GM19351 (cell line): ENCODE measurements at regions not wholly inside any gene's neighbourhood (a gene's known extent, or its start where the extent isn't known, plus 50 kb on each side); places are given as distances from the start of the nearest gene placed in this dataset.
"Not testable (repeated sequence)": the region's sequence is repeated elsewhere in the genome, so short reads cannot be mapped to it uniquely, and the experiment has no call there.

ENCODE experiments used
- ATAC-seq: cut with Tn5 transposase; IDR thresholded peaks from one replicate; pipeline ENCODE4 v1.9.1; 2021; ENCODE audit warnings: mild to moderate bottlenecking, moderate library complexity; ENCODE audit not compliant: unreplicated experiment

GRCh38 chrX:150234126-150234525, 129.0 kb upstream of the MAMLD1 start:
- no peak for ATAC-seq

DNA sequence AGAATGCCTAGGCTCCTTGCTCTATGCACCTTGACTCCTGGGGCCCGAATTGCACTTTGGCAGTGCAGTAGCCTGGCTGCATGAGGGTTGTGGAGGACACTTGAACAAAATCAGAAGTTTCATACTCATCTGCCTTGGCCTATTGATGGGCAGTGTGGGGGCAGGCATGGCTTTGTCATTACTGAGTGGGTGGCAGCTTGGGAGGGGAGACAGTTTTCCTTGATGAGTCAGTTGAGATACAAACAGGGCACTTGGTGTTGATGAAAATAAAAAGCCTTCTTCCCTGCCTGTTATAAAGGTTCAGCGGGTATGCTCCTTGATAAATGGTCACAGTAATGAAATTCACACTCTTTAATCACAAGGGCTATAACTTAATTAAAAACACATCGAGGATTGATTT, 126.8 kb upstream of the MAMLD1 start:
- ATAC-seq: no peak

DNA sequence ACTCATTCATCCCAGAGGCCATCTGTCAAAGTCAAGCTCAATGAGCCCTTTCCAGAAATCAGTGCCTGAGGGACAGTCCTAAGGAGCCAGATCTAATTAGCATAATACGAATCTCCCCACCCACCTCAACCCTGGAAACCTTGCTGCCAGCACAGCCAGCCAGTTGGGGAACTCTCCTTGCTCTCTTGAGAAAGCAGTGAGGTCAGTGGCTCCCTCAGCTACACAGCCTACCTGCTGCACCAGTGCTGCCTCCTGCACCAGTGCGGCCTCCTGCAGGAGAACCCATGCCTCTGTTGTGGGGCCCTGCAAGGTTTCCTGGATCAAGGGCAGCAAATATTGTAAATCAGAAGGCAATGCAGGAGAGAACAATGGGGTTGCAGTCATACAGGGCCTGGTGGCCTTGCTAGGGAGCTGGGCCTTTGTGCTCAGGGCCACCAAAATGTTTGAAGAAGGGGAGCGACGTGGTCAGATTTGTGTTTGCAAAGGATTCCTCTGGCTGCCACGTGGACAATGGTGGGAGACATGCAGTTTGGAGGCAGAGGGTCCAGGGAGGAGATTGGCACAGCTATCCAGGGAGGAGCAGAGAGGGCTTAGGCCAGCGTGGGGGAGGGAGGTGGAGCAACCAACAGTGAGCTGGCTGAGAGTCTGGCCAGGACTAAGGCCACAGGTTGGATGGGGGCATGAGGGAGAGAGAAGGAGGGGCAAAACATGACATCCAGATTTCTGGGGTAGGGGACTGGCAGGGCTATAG, 124.3 kb upstream of the MAMLD1 start:
- ATAC-seq: no peak

DNA sequence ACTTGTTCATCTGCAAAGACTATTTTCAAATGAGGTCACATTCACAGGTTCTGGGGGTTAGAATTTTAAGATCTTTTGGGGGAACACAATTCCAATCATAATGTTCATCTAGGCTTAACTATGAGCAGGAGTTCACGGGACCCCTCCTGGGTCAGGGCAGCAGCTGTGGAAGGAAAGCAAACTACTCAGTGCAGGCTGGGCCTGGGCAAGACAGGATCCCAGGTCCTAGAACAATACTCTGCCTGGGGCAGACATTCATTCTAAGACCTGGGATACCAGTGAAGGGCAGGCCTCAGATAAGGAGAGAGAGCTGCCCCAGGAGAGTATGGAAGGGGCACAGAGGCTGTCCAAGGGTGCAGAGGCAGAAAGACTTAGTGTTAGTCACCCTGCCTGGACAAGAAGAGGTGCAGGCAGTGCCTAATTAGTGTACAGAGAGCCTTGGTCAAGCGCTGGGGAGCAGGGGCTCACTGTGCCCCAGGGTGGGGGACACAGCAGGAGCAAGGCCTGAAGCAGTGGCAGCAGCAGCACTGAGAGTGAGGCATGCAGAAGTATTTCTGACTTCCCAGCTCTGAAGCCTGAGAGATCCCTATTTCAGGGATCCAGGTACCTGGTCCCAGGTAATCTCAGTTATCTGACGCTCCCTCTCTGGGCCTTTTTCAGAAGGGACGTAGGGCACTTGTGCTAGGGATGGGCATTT, 123.0 kb upstream of the MAMLD1 start:
- ATAC-seq: no peak

DNA sequence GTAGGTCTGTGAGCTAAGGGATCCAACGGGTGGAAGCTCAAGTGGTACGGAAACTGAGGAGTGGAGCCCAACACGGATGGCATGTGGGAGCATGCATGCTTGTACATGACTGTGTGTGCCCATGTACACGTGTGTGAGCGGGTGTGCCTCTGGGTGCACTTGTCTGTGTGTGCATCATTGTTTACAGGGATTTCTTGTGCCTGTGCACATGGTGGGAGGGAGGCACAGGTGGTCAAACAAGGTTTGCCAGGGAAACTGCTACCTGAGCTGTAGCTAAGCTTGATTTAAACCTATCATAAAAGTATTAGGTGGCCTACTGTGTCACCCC, 122.5 kb upstream of the MAMLD1 start:
- no peak for ATAC-seq

DNA sequence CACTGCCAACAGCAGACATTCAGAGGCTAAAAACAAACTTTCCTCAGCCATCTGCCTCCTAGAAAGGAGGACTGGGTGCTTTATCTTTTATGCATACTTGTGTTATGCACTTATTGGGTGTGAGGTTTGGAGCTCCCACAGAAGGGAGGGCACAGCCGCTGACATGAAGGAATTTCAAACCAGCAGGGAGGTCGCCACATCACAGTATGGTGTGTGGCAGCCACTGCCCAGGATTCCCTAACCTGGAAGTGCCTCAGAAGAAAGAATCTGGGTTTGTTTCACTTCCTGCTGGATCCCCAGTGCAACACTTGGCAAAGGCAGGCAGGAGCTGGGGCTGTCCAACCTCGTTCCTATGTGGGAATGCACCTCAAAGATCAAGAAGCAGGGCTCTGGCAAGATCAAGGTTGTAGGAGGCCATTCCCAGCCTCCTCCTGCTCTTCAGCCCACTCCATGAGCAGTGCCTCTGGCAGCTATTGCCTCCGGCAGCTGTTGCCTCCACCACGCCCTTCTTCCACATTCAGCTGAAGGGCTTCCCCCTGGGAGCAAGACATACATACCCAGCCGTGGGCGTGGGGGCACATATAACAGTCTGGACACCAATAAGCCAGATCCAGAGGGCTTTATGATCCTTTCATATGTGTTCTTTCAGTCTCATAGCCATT, 109.0 kb upstream of the MAMLD1 start:
- ATAC-seq: no peak

DNA sequence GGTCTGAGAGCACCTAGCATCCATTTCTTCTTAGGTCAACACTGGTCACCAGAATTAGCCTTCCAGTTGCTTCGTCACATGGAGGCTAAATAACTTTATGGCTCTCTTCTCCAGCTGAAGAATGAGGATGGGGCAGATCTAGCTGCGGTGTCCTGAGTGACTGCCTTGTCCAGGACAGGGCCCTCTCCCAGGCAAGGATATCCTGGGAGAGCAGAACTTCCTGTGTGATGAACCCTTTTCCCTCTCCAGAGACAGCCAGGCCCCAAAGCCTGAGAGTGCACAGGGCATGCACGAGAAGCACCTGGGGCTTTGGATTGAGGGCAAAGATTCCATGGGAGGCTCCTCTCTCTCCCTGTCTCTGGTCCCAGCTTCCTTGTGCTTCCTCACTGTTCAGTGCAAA, 108.2 kb upstream of the MAMLD1 start:
- ATAC-seq: no peak

GRCh38 chrX:150255441-150256296, 107.4 kb upstream of the MAMLD1 start:
- ATAC-seq: no peak

GRCh38 chrX:150256297-150256650, 106.8 kb upstream of the MAMLD1 start:
- ATAC-seq: no peak

- no peak for ATAC-seq
Observed at GRCh38 chrX:150257353-150258175, 105.6 kb upstream of the MAMLD1 start.

DNA sequence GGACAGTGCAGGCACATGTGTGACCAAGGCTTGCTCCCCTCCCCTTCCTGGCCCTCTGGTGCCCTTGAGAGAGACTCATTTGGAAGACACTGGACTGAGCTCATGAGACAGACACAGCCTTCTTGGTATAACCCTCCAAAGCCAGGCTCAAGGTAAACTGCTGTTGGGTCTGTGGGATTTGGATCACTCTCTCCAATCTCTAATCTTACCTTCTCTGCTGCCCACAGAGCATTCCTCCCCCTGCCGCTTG, 105.0 kb upstream of the MAMLD1 start:
- ATAC-seq: no peak

- ATAC-seq: no peak
Observed at GRCh38 chrX:150258463-150259430, 104.4 kb upstream of the MAMLD1 start.

GRCh38 chrX:150262456-150262855, 100.7 kb upstream of the MAMLD1 start:
- no peak for ATAC-seq

DNA sequence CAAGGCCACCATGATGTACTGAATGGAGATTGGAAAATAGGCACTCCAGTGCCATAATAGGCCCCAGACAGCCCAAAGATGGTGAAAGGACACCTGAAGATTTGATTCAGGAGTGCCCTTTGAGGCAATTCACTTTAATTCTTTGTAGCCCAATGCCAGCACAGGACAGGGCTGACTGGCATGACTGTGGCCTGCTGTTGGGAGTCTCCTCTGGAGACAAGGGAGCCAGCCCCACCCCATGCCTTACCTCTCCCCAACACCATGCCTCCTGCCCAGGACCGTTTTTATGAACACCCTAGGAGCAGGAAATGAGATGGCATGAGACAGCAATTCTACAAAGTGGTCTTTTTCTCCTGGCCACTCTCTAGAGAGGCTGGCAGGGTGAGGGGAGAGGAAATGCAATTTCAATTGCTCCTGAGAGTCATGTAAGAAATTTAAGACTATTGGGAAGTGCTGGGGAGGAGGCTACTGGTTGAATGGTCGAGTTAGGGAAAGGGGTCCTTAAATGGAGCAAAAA, 94.2 kb upstream of the MAMLD1 start:
- no peak for ATAC-seq

DNA sequence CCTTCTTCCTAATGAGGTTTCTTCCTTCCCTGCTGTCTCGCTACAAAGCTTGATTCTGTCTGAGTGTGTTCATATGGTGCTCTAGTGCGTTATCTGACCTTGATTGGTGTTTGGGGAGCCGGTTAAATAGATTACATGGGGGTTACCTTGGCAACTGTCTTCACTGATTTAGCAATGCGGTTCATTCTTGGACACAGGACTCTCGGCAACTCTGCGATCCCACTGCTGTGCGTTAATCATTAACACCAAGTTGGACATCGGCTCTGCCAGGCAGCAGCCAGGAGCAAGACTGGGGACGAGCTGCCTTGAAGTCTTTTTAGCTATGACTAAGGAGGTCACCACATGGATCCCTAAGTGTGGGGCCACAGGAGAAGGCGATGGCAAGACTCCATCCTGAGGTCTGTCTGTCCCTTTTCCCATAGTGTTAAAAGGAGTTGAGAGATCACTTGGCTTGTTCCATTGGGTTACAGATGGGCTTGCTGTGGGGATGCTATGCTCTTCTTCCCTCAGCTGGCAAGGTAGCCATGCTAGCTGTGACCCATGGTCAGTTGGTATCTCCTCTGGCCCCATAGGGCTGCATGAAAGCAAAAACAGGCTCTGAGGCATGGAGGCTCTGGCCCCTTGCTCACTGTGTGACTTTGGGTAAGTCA, 93.4 kb upstream of the MAMLD1 start:
- no peak for ATAC-seq

DNA sequence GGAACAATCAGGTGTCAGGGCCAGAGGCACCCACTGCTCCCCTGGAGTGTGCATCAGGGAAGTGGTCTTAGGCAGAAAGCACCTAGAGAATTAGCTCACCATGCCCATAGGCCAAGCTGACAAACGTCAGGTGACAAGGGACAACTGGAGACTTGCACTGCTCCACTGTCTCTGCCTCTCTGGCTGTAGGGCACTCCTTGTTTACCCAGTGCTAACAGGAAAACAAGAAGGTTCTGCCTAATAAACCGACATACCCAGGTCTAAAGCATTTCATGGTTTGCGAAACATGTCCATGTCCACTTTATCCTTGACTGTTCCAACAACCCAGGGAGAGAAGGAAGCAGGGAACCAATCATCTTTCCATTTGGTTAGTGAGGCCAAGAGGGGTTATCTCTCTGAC, 92.5 kb upstream of the MAMLD1 start:
- ATAC-seq: no peak

DNA sequence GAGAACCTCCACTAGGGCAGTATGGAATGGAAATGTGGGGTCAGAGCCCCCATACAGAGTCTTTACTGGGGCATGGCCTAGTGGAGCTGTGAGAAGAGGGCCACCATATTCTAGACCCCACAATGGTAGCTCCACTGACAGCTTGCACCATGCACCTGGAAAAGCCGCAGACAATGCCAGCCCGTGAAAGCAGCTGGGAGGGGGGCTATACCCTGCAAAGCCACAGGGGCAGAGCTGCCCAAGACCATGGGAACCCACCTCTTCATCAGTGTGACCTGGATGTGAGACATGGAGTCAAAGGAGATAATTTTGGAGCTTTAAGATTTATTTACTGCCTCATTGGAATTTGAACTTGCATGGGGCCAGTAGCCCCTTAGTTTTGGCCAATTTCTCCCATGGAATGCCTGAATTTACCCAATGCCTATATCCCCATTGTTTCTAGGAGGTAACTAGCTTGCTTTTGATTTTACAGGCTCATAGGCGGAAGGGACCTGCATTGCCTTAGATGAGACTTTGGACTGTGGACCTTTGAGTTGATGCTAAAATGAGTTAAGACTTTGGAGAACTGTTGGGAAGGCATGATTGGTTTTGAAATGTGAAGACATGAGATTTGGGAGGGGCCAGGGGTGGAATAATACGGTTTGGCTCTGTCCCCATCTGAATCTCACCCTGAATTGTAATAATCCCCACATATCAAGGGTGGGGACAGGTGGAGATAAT, 89.4 kb upstream of the MAMLD1 start:
- ATAC-seq: not testable (repeated sequence)

DNA sequence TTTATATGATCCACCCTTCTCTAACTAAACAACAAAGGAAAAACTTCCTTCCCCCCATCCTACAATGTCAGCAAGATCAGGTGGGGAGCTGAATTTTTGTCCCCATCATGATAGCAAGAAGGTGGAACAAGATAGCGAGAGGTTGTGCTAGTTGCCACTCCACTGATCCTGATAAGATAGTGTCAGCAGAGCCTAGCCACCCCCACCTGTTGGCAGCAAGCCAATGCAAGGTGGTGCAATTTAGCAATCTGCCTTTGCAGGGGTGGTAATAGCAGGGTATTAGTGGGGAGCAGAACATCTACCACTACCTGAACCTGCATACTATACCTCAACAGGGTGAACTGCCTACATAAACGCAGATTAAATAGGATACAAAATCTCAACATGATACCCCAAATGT, 80.2 kb upstream of the MAMLD1 start:
- no peak for ATAC-seq
